ENCODE measurements at regions not wholly inside any gene's neighbourhood (a gene's known extent, or its start where the extent isn't known, plus 50 kb on each side); places are given as distances from the start of the nearest gene placed in this dataset.

DNA sequence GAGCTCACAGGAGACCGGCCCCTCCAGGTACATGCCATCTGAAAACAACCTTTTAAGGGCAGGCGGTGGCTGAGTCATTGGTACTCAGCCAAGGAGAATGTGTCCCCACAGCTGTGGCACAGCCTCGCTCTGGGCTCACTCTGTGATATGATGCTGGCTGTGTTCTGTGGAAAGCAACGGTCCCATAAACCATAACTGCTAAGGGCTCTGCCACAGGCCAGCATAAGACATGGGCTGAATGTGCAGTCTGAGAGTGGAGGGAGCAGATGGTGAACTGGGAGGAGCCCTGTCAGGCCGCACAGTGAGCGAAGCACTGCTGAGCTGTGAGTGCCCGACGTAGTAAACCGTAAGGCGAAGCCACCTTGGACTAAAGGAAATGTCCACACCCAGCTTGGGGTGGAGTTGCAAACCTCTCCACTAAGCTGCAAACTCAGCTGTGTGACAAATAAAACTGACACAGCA lies 375.8 kb downstream of the THBS2 start:
- TF ChIP-seq CTCF (IDR thresholded peaks at IDR 0.05; ENCODE audit: insufficient read depth, low read depth, low read length) (no peak), EZH2 (IDR thresholded peaks at IDR 0.05; ENCODE audit: insufficient read depth, low read length) (no peak)
